HG02798 (cell line): ENCODE measurements at regions not wholly inside any gene's neighbourhood (a gene's known extent, or its start where the extent isn't known, plus 50 kb on each side); places are given as distances from the start of the nearest gene placed in this dataset.
"Not testable (repeated sequence)": the region's sequence is repeated elsewhere in the genome, so short reads cannot be mapped to it uniquely, and the experiment has no call there.

Source experiments
- ATAC-seq: cut with Tn5 transposase; IDR thresholded peaks from one replicate; pipeline ENCODE4 v1.9.1; 2021; ENCODE audit warnings: mild to moderate bottlenecking; ENCODE audit not compliant: unreplicated experiment, poor library complexity

- ATAC-seq: not testable (repeated sequence)
Observed at GRCh38 chr17:26881195-26881594, 412.7 kb upstream of the WSB1 start.

DNA sequence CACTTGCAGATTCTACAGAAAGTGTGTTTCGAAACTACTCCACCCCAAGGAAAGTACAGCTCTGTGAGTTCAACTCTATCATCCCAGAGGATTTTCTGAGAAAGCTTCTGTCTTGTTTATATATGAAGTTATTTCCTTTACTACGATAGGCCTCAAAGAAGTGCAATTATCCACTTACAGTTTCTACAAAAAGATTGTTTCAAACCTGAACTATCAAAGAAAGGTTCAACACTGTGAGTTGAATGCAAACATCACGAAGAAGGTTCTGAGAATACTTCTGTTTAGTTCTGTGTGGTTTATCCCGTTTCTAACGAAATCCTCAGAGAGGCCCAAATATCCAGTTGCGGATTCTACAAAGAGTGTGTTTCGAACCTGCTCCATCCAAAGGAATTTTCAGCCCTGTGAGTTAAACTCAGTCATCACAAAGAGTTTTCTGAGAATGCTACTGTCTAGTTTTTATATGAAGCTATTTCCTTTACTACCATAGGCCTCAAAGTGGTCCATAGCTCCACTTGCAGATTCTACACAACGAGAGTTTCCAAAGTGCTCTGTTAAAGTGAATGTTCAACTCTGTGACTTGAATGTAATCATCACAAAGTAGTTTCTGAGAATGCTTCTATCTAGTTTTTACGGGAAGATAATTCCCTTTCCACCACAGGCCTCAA lies 411.7 kb upstream of the WSB1 start:
- ATAC-seq: peak; percentile 62

GRCh38 chr17:26883878-26884740 lies 409.8 kb upstream of the WSB1 start:
- ATAC-seq: peak; percentile 33

- ATAC-seq: peak; percentile 17
Observed at GRCh38 chr17:26884741-26885059, 409.2 kb upstream of the WSB1 start.

- not testable (repeated sequence) for ATAC-seq
Observed at GRCh38 chr17:26885244-26885970, 408.5 kb upstream of the WSB1 start.
